Peyer's patch (tissue), 4 donors: ENCODE measurements at regions not wholly inside any gene's neighbourhood (a gene's known extent, or its start where the extent isn't known, plus 50 kb on each side); places are given as distances from the start of the nearest gene placed in this dataset.

ENCODE experiments used
- DNase-seq, 3 donors: peaks; one replicate each; pipeline ENCODE4 v3.0.0-alpha.2; 2017 to 2019
- H3K27ac ChIP-seq, 4 donors: fragments of 200-600 bp; sonication (generic); one replicate each; pipeline ENCODE4 v1.5.1; 2016 to 2019
- H3K27me3 ChIP-seq, 2 donors: fragments of 200-600 bp; sonication (generic); one replicate each; pipeline ENCODE4 v1.5.1; 2019
- H3K36me3 ChIP-seq, 3 donors: fragments of 200-600 bp; sonication (generic); one replicate each; pipeline ENCODE4 v1.5.1; 2016 to 2019
- H3K4me1 ChIP-seq, 4 donors: fragments of 200-600 bp; sonication (generic); one replicate each; pipeline ENCODE4 v1.5.1; 2016 to 2019
- H3K4me3 ChIP-seq, 4 donors: fragments of 200-600 bp; sonication (generic); 1 replicate in 3 of 4; 2 replicates in 1 of 4; pipeline ENCODE4 v1.5.1; 2016 to 2019; ENCODE audit warnings: mild to moderate bottlenecking in 1 of 4
- H3K9me3 ChIP-seq, 4 donors: fragments of 200-600 bp; sonication (generic); one replicate each; pipeline ENCODE4 v1.5.1; 2016 to 2019; ENCODE audit warnings: mild to moderate bottlenecking in 1 of 4
- POLR2A ChIP-seq, 2 donors: fragments of 450-650 bp; IDR thresholded peaks; one replicate each; pipeline ENCODE4 v1.5.1; 2017; ENCODE audit warnings: antibody characterized with exemption in 2 of 2, mild to moderate bottlenecking in 2 of 2, moderate library complexity in 2 of 2
- TF ChIP-seq, protein P1 (sequence below), 6 experiments: fragments of 450-650 bp in 4 of 6; fragments of 200-600 bp in 2 of 6; sonication (generic) in 1 of 6; IDR thresholded peaks; one replicate each; pipeline ENCODE4 v1.5.1; 2017 to 2019; ENCODE audit warnings: antibody characterized with exemption in 6 of 6, mild to moderate bottlenecking in 3 of 6, moderate library complexity in 1 of 6

DNA sequence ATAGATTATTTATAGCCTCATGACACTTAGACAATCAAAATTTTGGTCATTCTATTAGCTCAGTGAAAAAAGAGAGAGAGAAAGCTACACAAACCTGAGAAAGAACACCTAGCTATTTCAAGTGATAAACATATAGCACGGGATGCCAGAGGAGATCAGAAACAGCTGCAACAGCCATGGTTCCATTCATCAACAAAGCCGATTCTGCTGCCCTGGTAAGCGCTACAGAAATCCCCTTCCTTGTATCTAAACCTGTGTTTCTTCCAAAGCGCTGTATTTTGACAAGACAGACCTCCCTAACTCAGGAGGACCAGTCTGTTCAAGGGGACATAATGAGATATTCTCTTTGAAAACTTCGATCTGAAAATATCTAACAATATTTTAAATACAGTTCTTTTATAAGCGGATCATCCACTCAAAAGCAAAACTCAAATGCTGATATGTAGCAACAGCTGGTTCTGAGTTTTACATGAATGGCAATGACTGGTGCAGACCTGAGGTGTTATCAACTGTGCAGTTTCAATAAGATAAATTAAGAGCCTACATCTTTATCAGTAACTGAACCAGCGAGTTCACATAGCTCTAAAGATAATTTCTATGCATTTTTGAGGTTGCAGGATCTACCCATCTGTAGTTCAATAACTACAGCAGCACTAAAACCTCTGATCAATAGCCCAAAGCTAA, 447.8 kb downstream of the FRK start:
- no peak overlapping the region for H3K4me3 ChIP-seq
- H3K9me3 ChIP-seq, result no peaks in the 10 kb centered on the region
- no peaks in the 10 kb centered on the region for H3K4me1 ChIP-seq
- no peaks in the 10 kb centered on the region for H3K36me3 ChIP-seq
- H3K27me3 ChIP-seq, result no peaks in the 10 kb centered on the region
- DNase-seq, result no peak
- TF ChIP-seq, protein P1, sequence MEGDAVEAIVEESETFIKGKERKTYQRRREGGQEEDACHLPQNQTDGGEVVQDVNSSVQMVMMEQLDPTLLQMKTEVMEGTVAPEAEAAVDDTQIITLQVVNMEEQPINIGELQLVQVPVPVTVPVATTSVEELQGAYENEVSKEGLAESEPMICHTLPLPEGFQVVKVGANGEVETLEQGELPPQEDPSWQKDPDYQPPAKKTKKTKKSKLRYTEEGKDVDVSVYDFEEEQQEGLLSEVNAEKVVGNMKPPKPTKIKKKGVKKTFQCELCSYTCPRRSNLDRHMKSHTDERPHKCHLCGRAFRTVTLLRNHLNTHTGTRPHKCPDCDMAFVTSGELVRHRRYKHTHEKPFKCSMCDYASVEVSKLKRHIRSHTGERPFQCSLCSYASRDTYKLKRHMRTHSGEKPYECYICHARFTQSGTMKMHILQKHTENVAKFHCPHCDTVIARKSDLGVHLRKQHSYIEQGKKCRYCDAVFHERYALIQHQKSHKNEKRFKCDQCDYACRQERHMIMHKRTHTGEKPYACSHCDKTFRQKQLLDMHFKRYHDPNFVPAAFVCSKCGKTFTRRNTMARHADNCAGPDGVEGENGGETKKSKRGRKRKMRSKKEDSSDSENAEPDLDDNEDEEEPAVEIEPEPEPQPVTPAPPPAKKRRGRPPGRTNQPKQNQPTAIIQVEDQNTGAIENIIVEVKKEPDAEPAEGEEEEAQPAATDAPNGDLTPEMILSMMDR (IDR thresholded peaks at IDR 0.05), result no peak
- no peak for TF ChIP-seq POLR2A (IDR thresholded peaks at IDR 0.05)
- H3K27ac ChIP-seq, result no peak overlapping the region

DNA sequence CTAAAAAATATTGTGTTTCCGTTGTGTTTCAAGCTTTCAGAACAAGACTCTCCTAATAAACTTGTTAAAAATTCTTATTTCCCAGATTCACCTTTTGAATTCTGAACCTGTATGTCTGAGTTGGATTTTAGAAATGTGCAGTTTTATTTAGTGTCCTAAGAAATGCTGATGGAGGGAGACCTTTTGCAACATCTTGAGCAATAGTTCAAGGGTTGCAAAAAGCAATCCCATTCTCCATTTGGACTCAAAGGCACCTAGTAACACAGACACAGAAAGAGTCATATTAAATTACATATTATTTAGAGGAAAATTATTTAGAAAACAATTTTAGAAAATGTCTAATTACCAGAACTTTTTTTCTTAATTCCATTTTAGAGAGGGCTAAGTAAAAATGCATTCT, 448.5 kb downstream of the FRK start:
- TF ChIP-seq POLR2A (IDR thresholded peaks at IDR 0.05), result no peak
- TF ChIP-seq, protein P1 (IDR thresholded peaks at IDR 0.05), result no peak
- Histone ChIP-seq H3K4me1 (no peaks in the 10 kb centered on the region), H3K27me3 (no peaks in the 10 kb centered on the region), H3K27ac (no peak overlapping the region), H3K36me3 (no peaks in the 10 kb centered on the region), H3K9me3 (no peaks in the 10 kb centered on the region), H3K4me3 (no peak overlapping the region)
- DNase-seq, result no peak

DNA sequence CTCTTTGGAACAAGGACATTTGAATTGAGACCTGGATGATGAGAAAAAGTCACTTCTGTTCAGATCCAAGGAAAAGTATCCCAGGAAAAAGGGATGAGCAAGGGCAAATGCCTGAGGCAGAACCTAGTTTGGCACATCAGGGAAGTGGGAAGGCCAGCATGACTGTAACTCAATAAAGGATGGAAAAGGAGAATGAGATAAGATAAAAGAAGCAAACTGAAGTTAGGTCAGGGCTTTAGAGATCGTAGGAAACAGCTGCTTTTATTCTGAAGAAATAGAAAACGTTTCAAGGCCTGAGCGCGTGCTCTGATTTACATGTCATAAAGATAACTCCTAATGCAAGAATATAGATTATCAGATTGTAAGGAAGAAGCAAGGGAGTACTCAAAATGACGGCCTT, 450.0 kb downstream of the FRK start:
- Histone ChIP-seq H3K9me3 (no peaks in the 10 kb centered on the region), H3K4me3 (no peak overlapping the region), H3K27me3 (no peaks in the 10 kb centered on the region), H3K4me1 (no peaks in the 10 kb centered on the region), H3K36me3 (no peaks in the 10 kb centered on the region), H3K27ac (no peak overlapping the region)
- TF ChIP-seq POLR2A (IDR thresholded peaks at IDR 0.05), result no peak
- TF ChIP-seq, protein P1 (IDR thresholded peaks at IDR 0.05), result no peak
- no peak for DNase-seq

DNA sequence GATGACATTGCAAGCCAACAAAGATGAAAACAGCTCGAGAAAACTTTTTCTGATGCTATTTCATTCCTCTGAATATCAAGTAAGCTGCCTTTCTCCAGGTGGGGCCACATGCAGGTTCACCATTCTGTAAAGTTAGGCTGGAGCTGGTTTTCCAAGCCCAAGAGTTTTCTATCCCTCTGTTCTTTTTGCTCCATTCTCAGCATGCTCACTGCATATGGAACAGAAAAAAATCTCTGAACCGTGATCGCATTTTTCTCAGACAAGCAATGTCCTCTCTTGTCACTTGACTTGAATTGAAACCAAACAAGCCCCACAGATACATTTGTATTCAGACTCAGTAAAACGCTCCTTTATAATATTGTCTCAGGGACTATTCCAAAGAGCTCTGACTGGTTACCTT, 451.6 kb downstream of the FRK start:
- DNase-seq, result no peak
- Histone ChIP-seq H3K36me3 (no peaks in the 10 kb centered on the region), H3K27ac (no peak overlapping the region), H3K9me3 (no peaks in the 10 kb centered on the region), H3K27me3 (no peaks in the 10 kb centered on the region), H3K4me3 (no peak overlapping the region), H3K4me1 (no peaks in the 10 kb centered on the region)
- TF ChIP-seq, protein P1 (IDR thresholded peaks at IDR 0.05), result no peak

DNA sequence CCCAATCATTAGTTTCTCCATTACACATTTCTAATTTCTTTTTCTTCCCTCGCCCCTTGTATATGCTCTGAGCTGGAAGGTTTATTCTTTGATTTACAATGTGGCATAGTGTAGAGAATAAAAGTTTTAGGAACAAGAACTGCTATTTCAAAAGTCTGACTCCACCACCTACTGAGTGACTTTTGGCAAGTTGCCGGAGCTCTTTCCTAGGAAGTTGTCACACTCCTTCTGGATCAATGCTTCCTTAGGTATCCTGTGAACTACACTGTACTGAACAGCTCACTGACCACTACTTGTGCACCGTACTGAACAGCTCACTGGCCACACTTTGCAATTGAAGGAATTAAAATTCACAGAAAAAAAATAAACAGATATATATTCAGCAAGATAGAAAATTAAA, 458.2 kb downstream of the FRK start:
- no peaks in the 10 kb centered on the region for H3K27me3 ChIP-seq
- no peaks in the 10 kb centered on the region for H3K9me3 ChIP-seq
- H3K27ac ChIP-seq, result no peak overlapping the region
- TF ChIP-seq, protein P1 (IDR thresholded peaks at IDR 0.05), result no peak
- no peak for TF ChIP-seq POLR2A (IDR thresholded peaks at IDR 0.05)
- DNase-seq, result no peak
- no peaks in the 10 kb centered on the region for H3K4me1 ChIP-seq
- H3K36me3 ChIP-seq, result no peaks in the 10 kb centered on the region
- no peak overlapping the region for H3K4me3 ChIP-seq

DNA sequence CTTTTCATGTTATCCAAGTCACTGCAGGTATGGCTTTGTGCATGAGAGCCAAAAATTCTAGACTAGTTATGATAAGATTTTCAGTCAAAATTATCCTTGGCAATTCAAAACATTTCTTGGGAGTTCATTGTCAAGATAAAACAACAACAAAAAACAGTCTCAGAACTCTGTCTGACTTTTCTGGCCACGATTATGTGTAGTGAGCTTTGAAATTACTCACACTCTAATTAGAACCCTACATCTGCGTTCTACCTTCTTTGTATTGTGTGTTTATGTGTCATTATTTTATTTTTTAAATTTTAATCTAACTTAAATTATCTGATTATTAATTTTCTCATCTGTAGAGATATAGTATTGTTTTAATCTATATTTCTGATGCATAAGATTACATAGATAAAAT, 459.2 kb downstream of the FRK start:
- DNase-seq, result no peak
- Histone ChIP-seq H3K9me3 (no peaks in the 10 kb centered on the region), H3K4me3 (no peak overlapping the region), H3K36me3 (no peaks in the 10 kb centered on the region), H3K4me1 (no peaks in the 10 kb centered on the region), H3K27ac (no peak overlapping the region), H3K27me3 (no peaks in the 10 kb centered on the region)
- TF ChIP-seq, protein P1 (IDR thresholded peaks at IDR 0.05), result no peak
- TF ChIP-seq POLR2A (IDR thresholded peaks at IDR 0.05), result no peak
